GM19438 (cell line): ENCODE measurements at regions not wholly inside any gene's neighbourhood (a gene's known extent, or its start where the extent isn't known, plus 50 kb on each side); places are given as distances from the start of the nearest gene placed in this dataset.
A peak's percentile ranks its signal among the peaks of the same experiment; 100 is the strongest.
"Not testable (repeated sequence)": the region's sequence is repeated elsewhere in the genome, so short reads cannot be mapped to it uniquely, and the experiment has no call there.

ENCODE experiments used
- ATAC-seq: cut with Tn5 transposase; IDR thresholded peaks from one replicate; pipeline ENCODE4 v1.9.1; 2021; ENCODE audit warnings: low read depth; ENCODE audit not compliant: unreplicated experiment

- no peak for ATAC-seq
Measured at GRCh38 chr1:80225510-80225909, 1219.0 kb upstream of the ADGRL4 start.

- no peak for ATAC-seq
Measured at GRCh38 chr1:80221319-80221718, 1214.8 kb upstream of the ADGRL4 start.

GRCh38 chr1:80218112-80218511 lies 1211.6 kb upstream of the ADGRL4 start:
- ATAC-seq: no peak

- ATAC-seq: no peak
Measured at GRCh38 chr1:80217377-80217986, 1211.0 kb upstream of the ADGRL4 start.

GRCh38 chr1:80214888-80215540 lies 1208.5 kb upstream of the ADGRL4 start:
- peak; percentile 62 for ATAC-seq

GRCh38 chr1:80212948-80213347 lies 1206.4 kb upstream of the ADGRL4 start:
- no peak for ATAC-seq

GRCh38 chr1:80211691-80212380 lies 1205.3 kb upstream of the ADGRL4 start:
- ATAC-seq: no peak

- ATAC-seq: no peak
Measured at GRCh38 chr1:80202118-80202517, 1195.6 kb upstream of the ADGRL4 start.

- no peak for ATAC-seq
Measured at GRCh38 chr1:80194221-80194620, 1187.7 kb upstream of the ADGRL4 start.

- ATAC-seq: no peak
Measured at GRCh38 chr1:80181418-80181817, 1174.9 kb upstream of the ADGRL4 start.

- ATAC-seq: no peak
Measured at GRCh38 chr1:80171631-80172030, 1165.1 kb upstream of the ADGRL4 start.

GRCh38 chr1:80170811-80171485 lies 1164.4 kb upstream of the ADGRL4 start:
- no peak for ATAC-seq

GRCh38 chr1:80164150-80164549 lies 1157.6 kb upstream of the ADGRL4 start:
- no peak for ATAC-seq

GRCh38 chr1:80163686-80164085 lies 1157.2 kb upstream of the ADGRL4 start:
- ATAC-seq: no peak

GRCh38 chr1:80158771-80159170 lies 1152.2 kb upstream of the ADGRL4 start:
- no peak for ATAC-seq

- ATAC-seq: no peak
Measured at GRCh38 chr1:80158266-80158665, 1151.7 kb upstream of the ADGRL4 start.

GRCh38 chr1:80155371-80155770 lies 1148.8 kb upstream of the ADGRL4 start:
- ATAC-seq: no peak

GRCh38 chr1:80154176-80154575 lies 1147.6 kb upstream of the ADGRL4 start:
- ATAC-seq: no peak

- no peak for ATAC-seq
Measured at GRCh38 chr1:80153762-80154161, 1147.2 kb upstream of the ADGRL4 start.

- ATAC-seq: no peak
Measured at GRCh38 chr1:80143361-80143760, 1136.8 kb upstream of the ADGRL4 start.

- not testable (repeated sequence) for ATAC-seq
Measured at GRCh38 chr1:80137946-80138602, 1131.5 kb upstream of the ADGRL4 start.
